ENCODE measurements at regions not wholly inside any gene's neighbourhood (a gene's known extent, or its start where the extent isn't known, plus 50 kb on each side); places are given as distances from the start of the nearest gene placed in this dataset.

- TF ChIP-seq EZH2 (IDR thresholded peaks at IDR 0.05; ENCODE audit: borderline replicate concordance, low read depth, low read length, severe bottlenecking) (no peak), POLR2A (IDR thresholded peaks at IDR 0.05; ENCODE audit: low read depth, low read length) (no peak), POLR2AphosphoS5 (IDR thresholded peaks at IDR 0.05; ENCODE audit: insufficient read depth, low read depth, low read length) (no peak), MYC (IDR thresholded peaks at IDR 0.05; ENCODE audit: low read depth, low read length) (no peak), JUN (IDR thresholded peaks at IDR 0.05; ENCODE audit: borderline replicate concordance, insufficient read depth, insufficient read length, low read depth) (no peak)
- TF ChIP-seq, protein P1, sequence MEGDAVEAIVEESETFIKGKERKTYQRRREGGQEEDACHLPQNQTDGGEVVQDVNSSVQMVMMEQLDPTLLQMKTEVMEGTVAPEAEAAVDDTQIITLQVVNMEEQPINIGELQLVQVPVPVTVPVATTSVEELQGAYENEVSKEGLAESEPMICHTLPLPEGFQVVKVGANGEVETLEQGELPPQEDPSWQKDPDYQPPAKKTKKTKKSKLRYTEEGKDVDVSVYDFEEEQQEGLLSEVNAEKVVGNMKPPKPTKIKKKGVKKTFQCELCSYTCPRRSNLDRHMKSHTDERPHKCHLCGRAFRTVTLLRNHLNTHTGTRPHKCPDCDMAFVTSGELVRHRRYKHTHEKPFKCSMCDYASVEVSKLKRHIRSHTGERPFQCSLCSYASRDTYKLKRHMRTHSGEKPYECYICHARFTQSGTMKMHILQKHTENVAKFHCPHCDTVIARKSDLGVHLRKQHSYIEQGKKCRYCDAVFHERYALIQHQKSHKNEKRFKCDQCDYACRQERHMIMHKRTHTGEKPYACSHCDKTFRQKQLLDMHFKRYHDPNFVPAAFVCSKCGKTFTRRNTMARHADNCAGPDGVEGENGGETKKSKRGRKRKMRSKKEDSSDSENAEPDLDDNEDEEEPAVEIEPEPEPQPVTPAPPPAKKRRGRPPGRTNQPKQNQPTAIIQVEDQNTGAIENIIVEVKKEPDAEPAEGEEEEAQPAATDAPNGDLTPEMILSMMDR (IDR thresholded peaks at IDR 0.05; ENCODE audit: extremely low read depth in 1 of 2, insufficient read depth in 1 of 2, low read depth in 1 of 2, low read length in 2 of 2), result no peak
These were observed 351.4 kb downstream of the MDFIC start for GRCh38 chr7:115273139-115273772.

Data from endothelial cell of umbilical vein (primary cell).